DOHH2 (cell line): ENCODE measurements at regions not wholly inside any gene's neighbourhood (a gene's known extent, or its start where the extent isn't known, plus 50 kb on each side); places are given as distances from the start of the nearest gene placed in this dataset.

Experiments
- H3F3A ChIP-seq: fragments of 200-600 bp; sonication (generic), shearing (Covaris generic); 2 replicates; pipeline ENCODE4 v1.6.0; 2016; ENCODE audit warnings: antibody characterized with exemption, mild to moderate bottlenecking; ENCODE audit not compliant: control insufficient read depth, insufficient read depth
- H3K27ac ChIP-seq: fragments of 200-600 bp; sonication (generic); 2 replicates; pipeline ENCODE4 v1.5.1; 2014; ENCODE audit warnings: low read depth, mild to moderate bottlenecking, low read length, moderate library complexity
- H3K27me3 ChIP-seq: fragments of 200-600 bp; sonication (generic); 2 replicates; pipeline ENCODE4 v1.6.1; 2014; ENCODE audit warnings: mild to moderate bottlenecking, low read length, mixed read lengths; ENCODE audit not compliant: control insufficient read depth
- H3K36me3 ChIP-seq: fragments of 200-600 bp; sonication (generic); 2 replicates; pipeline ENCODE4 v1.6.1; 2014; ENCODE audit warnings: mild to moderate bottlenecking, low read length, moderate library complexity, mixed read lengths; ENCODE audit not compliant: control insufficient read depth
- H3K4me1 ChIP-seq: fragments of 200-600 bp; sonication (generic); 2 replicates; pipeline ENCODE4 v1.6.1; 2014; ENCODE audit warnings: mild to moderate bottlenecking, low read length, mixed read lengths; ENCODE audit not compliant: control insufficient read depth
- H3K4me2 ChIP-seq: fragments of 200-600 bp; sonication (generic); 2 replicates; pipeline ENCODE4 v1.6.0; 2014; ENCODE audit warnings: mild to moderate bottlenecking, low read length, moderate library complexity
- H3K4me3 ChIP-seq: fragments of 200-600 bp; sonication (generic); 2 replicates; pipeline ENCODE4 v1.5.1; 2014; ENCODE audit warnings: mild to moderate bottlenecking, low read length, mixed read lengths
- H3K79me2 ChIP-seq: fragments of 200-600 bp; sonication (generic); 2 replicates; pipeline ENCODE4 v1.6.1; 2014; ENCODE audit warnings: mild to moderate bottlenecking, low read length, mixed read lengths; ENCODE audit not compliant: control insufficient read depth
- H3K9me2 ChIP-seq: fragments of 200-600 bp; sonication (generic); replicated peaks from 2 replicates; pipeline ENCODE4 v1.6.1; 2014; ENCODE audit warnings: mild to moderate bottlenecking, low read length, mixed read lengths; ENCODE audit not compliant: control insufficient read depth
- H3K9me3 ChIP-seq: fragments of 200-600 bp; sonication (generic); 2 replicates; pipeline ENCODE4 v1.6.1; 2014; ENCODE audit warnings: antibody characterized with exemption, low read length, mixed read lengths; ENCODE audit not compliant: control insufficient read depth, insufficient read depth
- H4K20me1 ChIP-seq: fragments of 200-600 bp; sonication (generic); 2 replicates; pipeline ENCODE4 v1.6.0; 2014; ENCODE audit warnings: low read depth, mild to moderate bottlenecking, antibody characterized with exemption, low read length, moderate library complexity; ENCODE audit not compliant: control insufficient read depth, insufficient read depth
- EZH2phosphoT487 ChIP-seq: fragments of 200-600 bp; sonication (generic); IDR thresholded peaks from 2 replicates; pipeline ENCODE4 v1.6.1; 2017; ENCODE audit warnings: borderline replicate concordance, mild to moderate bottlenecking, antibody characterized with exemption, low read length, moderate library complexity, mixed read lengths
- TF ChIP-seq, protein P1 (sequence below): fragments of 200-600 bp; sonication (generic); IDR thresholded peaks from one replicate; pipeline ENCODE4 v1.5.1; 2014; ENCODE audit warnings: antibody characterized with exemption, mild to moderate bottlenecking, low read depth, low read length; ENCODE audit not compliant: poor library complexity, severe bottlenecking

DNA sequence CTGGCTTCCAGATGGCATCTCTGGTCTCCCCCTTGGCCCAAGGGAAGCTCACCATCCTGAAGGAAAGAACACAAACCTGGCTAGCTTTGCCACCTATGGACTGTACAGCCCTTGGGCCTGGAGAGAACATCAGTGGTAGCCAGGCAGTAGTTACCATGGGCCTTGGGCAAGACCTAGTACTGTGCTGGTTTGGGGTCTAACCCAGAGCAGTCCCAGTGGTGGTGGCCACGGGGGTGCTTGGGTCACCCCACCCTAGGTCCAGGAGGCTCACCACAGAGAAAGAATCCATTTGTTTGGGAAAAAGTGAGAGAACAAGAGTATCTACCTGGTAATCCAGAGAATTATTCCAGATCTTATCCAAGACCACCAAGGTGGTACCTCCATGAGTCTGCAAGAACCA, 290.7 kb upstream of the PPP1R2C start:
- H3K4me3 ChIP-seq: no peak overlapping the region
- H3K79me2 ChIP-seq: no peaks in the 10 kb centered on the region
- TF ChIP-seq, protein P1, sequence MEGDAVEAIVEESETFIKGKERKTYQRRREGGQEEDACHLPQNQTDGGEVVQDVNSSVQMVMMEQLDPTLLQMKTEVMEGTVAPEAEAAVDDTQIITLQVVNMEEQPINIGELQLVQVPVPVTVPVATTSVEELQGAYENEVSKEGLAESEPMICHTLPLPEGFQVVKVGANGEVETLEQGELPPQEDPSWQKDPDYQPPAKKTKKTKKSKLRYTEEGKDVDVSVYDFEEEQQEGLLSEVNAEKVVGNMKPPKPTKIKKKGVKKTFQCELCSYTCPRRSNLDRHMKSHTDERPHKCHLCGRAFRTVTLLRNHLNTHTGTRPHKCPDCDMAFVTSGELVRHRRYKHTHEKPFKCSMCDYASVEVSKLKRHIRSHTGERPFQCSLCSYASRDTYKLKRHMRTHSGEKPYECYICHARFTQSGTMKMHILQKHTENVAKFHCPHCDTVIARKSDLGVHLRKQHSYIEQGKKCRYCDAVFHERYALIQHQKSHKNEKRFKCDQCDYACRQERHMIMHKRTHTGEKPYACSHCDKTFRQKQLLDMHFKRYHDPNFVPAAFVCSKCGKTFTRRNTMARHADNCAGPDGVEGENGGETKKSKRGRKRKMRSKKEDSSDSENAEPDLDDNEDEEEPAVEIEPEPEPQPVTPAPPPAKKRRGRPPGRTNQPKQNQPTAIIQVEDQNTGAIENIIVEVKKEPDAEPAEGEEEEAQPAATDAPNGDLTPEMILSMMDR: no peak
- no peak for TF ChIP-seq EZH2phosphoT487
- H3F3A ChIP-seq: no peaks in the 10 kb centered on the region
- H3K4me2 ChIP-seq: no peak overlapping the region
- no peaks in the 10 kb centered on the region for H3K27me3 ChIP-seq
- H3K9me2 ChIP-seq: no peaks in the 10 kb centered on the region
- H3K27ac ChIP-seq: no peak overlapping the region
- H3K36me3 ChIP-seq: no peaks in the 10 kb centered on the region
- no peaks in the 10 kb centered on the region for H3K9me3 ChIP-seq
- no peaks in the 10 kb centered on the region for H3K4me1 ChIP-seq
- no peaks in the 10 kb centered on the region for H4K20me1 ChIP-seq

- Histone ChIP-seq H3K79me2 (no peaks in the 10 kb centered on the region), H4K20me1 (no peaks in the 10 kb centered on the region), H3K27ac (no peak overlapping the region), H3K9me3 (no peaks in the 10 kb centered on the region), H3K27me3 (no peaks in the 10 kb centered on the region), H3K9me2 (no peaks in the 10 kb centered on the region), H3F3A (no peaks in the 10 kb centered on the region), H3K4me1 (no peaks in the 10 kb centered on the region), H3K36me3 (no peaks in the 10 kb centered on the region), H3K4me2 (no peak overlapping the region), H3K4me3 (no peak overlapping the region)
- TF ChIP-seq, protein P1: no peak
- TF ChIP-seq EZH2phosphoT487: no peak
Observed at GRCh38 chrX:43083016-43083415, 305.1 kb upstream of the PPP1R2C start.

GRCh38 chrX:43087830-43088229, 309.9 kb upstream of the PPP1R2C start:
- H3F3A ChIP-seq: no peaks in the 10 kb centered on the region
- no peaks in the 10 kb centered on the region for H3K9me2 ChIP-seq
- TF ChIP-seq, protein P1: no peak
- TF ChIP-seq EZH2phosphoT487: no peak

GRCh38 chrX:43096830-43097229, 318.9 kb upstream of the PPP1R2C start:
- H4K20me1 ChIP-seq: no peaks in the 10 kb centered on the region
- H3K4me2 ChIP-seq: no peak overlapping the region
- H3K36me3 ChIP-seq: no peaks in the 10 kb centered on the region
- H3K27me3 ChIP-seq: no peaks in the 10 kb centered on the region
- H3K9me2 ChIP-seq: no peaks in the 10 kb centered on the region
- TF ChIP-seq EZH2phosphoT487: no peak
- TF ChIP-seq, protein P1: no peak
- no peaks in the 10 kb centered on the region for H3F3A ChIP-seq
- no peak overlapping the region for H3K4me3 ChIP-seq
- no peaks in the 10 kb centered on the region for H3K79me2 ChIP-seq
- H3K4me1 ChIP-seq: peaks cover 5% of the 10 kb centered on the region
- H3K27ac ChIP-seq: no peak overlapping the region
- no peaks in the 10 kb centered on the region for H3K9me3 ChIP-seq

More at GRCh38 chrX:43087830-43088229, 309.9 kb upstream of the PPP1R2C start:
- no peak overlapping the region for H3K27ac ChIP-seq
- no peak overlapping the region for H3K4me2 ChIP-seq
- no peaks in the 10 kb centered on the region for H3K79me2 ChIP-seq
- no peaks in the 10 kb centered on the region for H3K27me3 ChIP-seq
- no peaks in the 10 kb centered on the region for H4K20me1 ChIP-seq
- H3K9me3 ChIP-seq: no peaks in the 10 kb centered on the region
- H3K4me1 ChIP-seq: no peaks in the 10 kb centered on the region
- H3K4me3 ChIP-seq: no peak overlapping the region
- H3K36me3 ChIP-seq: no peaks in the 10 kb centered on the region
